GM12875 (cell line): ENCODE measurements at regions not wholly inside any gene's neighbourhood (a gene's known extent, or its start where the extent isn't known, plus 50 kb on each side); places are given as distances from the start of the nearest gene placed in this dataset.

Experiments used
- H3K4me3 ChIP-seq: one replicate; pipeline ENCODE4 v1.5.1; 2011; ENCODE audit warnings: low read depth, low read length, control low read depth
- TF ChIP-seq, protein P1 (sequence below): IDR thresholded peaks from 2 replicates; pipeline ENCODE4 v1.5.1; 2011; ENCODE audit warnings: low read depth, mild to moderate bottlenecking, control low read depth, inconsistent platforms, low read length, moderate library complexity, borderline replicate concordance; ENCODE audit not compliant: insufficient read depth

DNA sequence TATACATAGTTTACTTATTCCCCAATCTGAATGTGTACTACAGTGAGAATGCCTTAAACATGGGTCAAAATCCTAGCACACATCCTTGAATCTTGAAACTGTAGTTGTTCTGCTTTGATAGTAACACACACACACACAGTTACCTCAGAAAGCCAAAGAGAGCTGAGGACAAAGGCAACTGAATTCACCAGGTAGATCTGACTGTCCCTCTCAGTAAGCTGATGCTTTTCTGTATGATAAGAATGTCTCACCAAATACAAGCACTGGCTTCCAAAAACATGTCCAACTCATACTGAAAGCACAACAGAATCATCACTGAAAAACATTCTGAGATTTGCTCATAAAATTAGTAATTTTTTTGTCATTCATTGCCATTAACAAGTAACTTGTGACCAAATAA lies 104.3 kb upstream of the DYNLRB2 start:
- H3K4me3 ChIP-seq = no peak overlapping the region
- TF ChIP-seq, protein P1, sequence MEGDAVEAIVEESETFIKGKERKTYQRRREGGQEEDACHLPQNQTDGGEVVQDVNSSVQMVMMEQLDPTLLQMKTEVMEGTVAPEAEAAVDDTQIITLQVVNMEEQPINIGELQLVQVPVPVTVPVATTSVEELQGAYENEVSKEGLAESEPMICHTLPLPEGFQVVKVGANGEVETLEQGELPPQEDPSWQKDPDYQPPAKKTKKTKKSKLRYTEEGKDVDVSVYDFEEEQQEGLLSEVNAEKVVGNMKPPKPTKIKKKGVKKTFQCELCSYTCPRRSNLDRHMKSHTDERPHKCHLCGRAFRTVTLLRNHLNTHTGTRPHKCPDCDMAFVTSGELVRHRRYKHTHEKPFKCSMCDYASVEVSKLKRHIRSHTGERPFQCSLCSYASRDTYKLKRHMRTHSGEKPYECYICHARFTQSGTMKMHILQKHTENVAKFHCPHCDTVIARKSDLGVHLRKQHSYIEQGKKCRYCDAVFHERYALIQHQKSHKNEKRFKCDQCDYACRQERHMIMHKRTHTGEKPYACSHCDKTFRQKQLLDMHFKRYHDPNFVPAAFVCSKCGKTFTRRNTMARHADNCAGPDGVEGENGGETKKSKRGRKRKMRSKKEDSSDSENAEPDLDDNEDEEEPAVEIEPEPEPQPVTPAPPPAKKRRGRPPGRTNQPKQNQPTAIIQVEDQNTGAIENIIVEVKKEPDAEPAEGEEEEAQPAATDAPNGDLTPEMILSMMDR = no peak

DNA sequence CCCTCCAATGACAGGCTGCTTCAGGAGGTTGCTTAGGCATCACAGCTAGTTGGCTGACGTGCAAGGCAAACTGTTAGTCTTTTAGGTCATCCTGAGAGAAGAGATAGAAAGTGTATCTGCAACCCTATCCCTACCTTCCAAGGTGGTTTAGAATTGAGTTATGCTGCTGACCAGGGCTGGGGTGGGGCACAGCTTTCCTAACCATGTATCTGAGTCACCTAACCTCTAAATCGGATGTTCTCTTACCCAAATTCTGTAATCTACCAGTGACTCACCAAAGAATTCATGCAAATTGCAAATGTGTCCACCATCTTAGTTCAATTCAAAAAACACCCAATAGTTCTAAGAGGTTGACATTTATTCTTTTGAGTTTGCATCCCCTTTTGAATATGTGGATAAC lies 107.2 kb upstream of the DYNLRB2 start:
- H3K4me3 ChIP-seq = no peak overlapping the region
- TF ChIP-seq, protein P1 = no peak

DNA sequence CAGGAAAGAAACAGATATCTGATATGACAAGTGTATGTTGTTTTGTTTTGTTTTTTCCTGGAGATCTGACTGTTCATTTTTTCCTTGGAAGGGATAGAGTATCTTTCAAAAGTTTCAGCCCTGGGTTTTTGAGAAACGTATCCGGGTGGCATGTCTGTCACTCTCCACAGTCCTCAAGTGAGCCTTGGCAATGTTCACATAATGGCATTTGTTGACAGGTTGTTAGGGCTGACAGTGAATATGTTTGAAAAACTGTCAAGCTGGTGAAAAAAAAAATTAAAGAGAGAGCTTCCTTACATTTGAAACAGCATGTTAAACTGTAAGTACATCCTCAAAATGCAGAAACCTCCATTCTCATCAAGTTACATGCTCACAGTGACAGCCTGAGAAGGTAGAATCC lies 113.0 kb upstream of the DYNLRB2 start:
- TF ChIP-seq, protein P1 = no peak
- H3K4me3 ChIP-seq = no peak overlapping the region

DNA sequence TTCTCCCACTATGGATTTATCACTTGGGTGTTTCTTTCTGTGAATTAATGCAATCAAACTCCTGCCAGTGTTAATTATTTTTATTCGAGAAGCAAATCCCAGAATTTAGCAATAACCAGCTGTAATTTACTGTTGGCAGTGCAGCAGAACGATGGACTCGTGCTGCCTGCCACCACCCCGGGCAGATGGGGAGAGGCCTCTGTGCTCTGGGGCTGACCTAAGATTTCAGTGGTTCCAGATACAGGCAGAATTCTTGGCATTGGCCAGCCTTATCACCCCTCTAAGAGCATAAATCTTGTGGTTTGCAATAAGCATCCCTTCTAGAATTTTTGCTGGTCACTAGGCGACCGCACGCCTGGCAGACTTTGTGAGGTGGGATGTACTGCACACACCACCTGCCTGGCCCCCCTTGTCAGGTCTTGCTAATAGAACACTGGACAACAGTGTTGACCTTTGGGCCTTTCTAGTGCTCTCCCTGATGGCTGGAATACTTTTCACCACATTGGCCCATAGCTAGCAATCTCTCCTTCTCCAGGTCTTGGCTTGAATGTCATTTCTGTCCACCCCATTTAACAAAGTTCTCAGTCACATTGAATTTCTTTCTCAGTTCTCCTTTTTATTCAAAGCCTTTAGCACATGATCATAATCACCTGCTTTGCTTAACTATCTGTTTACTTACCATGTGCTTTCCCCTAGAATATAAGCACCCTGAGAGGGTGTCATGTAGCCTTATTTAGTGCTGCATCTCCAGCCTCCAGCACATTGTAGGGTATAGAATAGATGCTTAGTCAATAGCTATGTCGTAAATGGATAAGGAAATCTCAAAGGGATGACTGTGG lies 122.1 kb upstream of the DYNLRB2 start:
- no peak overlapping the region for H3K4me3 ChIP-seq
- TF ChIP-seq, protein P1 = no peak

DNA sequence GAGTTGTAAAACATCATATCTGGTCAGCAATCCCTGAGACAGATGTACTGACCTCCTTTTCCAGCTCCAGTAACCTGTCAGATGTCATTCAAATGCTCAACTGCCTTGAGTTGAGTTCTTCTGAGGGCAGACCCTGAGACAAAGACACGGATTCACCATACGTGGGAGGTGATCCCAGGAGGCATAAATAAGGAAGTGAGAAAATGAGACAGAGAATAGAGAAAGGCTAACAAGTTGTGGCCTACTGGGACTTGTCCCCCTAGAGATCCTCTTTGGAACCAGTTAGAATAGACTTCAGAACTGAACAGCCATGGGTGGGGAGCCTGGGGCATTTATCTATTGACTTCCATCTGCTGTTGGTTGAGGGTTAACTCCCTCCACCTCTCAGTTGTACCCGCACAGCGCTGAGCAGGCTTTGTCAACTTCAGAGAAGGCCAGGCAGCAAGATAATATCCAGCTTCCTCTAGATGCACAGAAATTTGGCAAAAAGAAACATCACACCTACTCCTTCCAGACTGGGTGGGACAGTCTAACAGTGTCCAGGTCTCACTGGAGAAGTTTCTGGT lies 123.0 kb upstream of the DYNLRB2 start:
- TF ChIP-seq, protein P1 = no peak
- H3K4me3 ChIP-seq = no peak overlapping the region

DNA sequence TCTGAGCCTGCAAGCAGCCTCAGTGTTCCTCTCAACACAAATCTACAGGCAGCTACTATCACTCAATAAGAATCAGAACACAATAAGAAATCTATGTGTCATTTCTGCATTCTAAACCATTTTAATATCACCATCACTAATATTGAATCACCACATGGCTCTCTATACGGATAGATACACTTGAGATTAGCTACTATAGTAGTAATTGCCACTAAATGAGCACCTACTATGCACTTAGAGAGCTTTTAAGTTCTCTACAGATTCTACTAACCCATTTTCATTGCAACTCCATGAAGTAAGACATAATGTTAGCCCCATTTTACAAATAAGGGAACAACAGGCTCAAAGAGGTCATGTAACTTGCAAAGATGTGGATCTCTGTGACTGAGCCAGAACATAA lies 132.8 kb upstream of the DYNLRB2 start:
- no peak overlapping the region for H3K4me3 ChIP-seq
- TF ChIP-seq, protein P1 = no peak
